Astrocyte (in vitro differentiated cells and primary cell): ENCODE measurements at regions not wholly inside any gene's neighbourhood (a gene's known extent, or its start where the extent isn't known, plus 50 kb on each side); places are given as distances from the start of the nearest gene placed in this dataset.

Experiments used
- DNase-seq: peaks from one replicate; pipeline ENCODE4 v3.0.0-alpha.2; 2010; ENCODE audit warnings: low read depth
- FAIRE-seq: peaks from 2 replicates; lab custom pipeline; 2011; peaks lifted over from hg19 to GRCh38; lab: Jason Lieb, UNC
- H2AFZ ChIP-seq: 2 replicates; pipeline ENCODE4 v1.6.0; 2012; ENCODE audit warnings: low read depth, low read length, inconsistent platforms
- H3K27ac ChIP-seq: 2 replicates; pipeline ENCODE4 v1.5.1; 2011; ENCODE audit warnings: low read depth, low read length, inconsistent platforms
- H3K27me3 ChIP-seq: 2 replicates; pipeline ENCODE4 v1.6.0; 2011; ENCODE audit warnings: low read length, inconsistent platforms; ENCODE audit not compliant: insufficient read depth
- H3K36me3 ChIP-seq: 2 replicates; pipeline ENCODE4 v1.5.1; 2011; ENCODE audit warnings: low read length, inconsistent platforms; ENCODE audit not compliant: insufficient read depth
- H3K4me1 ChIP-seq: 2 replicates; pipeline ENCODE4 v1.5.1; 2011; ENCODE audit warnings: low read length, inconsistent platforms; ENCODE audit not compliant: insufficient read depth
- H3K4me2 ChIP-seq: 2 replicates; pipeline ENCODE4 v1.6.0; 2012; ENCODE audit warnings: low read length, inconsistent platforms
- H3K4me3 ChIP-seq: 2 replicates; pipeline ENCODE4 v1.5.1; 2011; ENCODE audit warnings: low read depth, mild to moderate bottlenecking, low read length, inconsistent platforms; ENCODE audit not compliant: insufficient read depth
- H3K79me2 ChIP-seq: 2 replicates; pipeline ENCODE4 v1.6.0; 2012; ENCODE audit warnings: mild to moderate bottlenecking, low read length, inconsistent platforms; ENCODE audit not compliant: insufficient read depth
- H3K9ac ChIP-seq: 2 replicates; pipeline ENCODE4 v1.6.0; 2012; ENCODE audit warnings: mild to moderate bottlenecking, low read length, inconsistent platforms
- H3K9me3 ChIP-seq: 2 replicates; pipeline ENCODE4 v1.5.1; 2012; ENCODE audit warnings: low read depth, mild to moderate bottlenecking, low read length, inconsistent platforms; ENCODE audit not compliant: insufficient read depth
- H4K20me1 ChIP-seq: 2 replicates; pipeline ENCODE4 v1.6.0; 2012; ENCODE audit warnings: low read length, inconsistent platforms; ENCODE audit not compliant: insufficient read depth
- H3K27ac Mint-ChIP-seq: one replicate; pipeline ENCODE4 v1.8.0; 2021; ENCODE audit warnings: mild to moderate bottlenecking, mixed read lengths; ENCODE audit not compliant: unreplicated experiment
- H3K27me3 Mint-ChIP-seq: one replicate; pipeline ENCODE4 v1.8.0; 2021; ENCODE audit warnings: low read depth, mixed read lengths; ENCODE audit not compliant: unreplicated experiment
- H3K36me3 Mint-ChIP-seq: one replicate; pipeline ENCODE4 v1.8.0; 2021; ENCODE audit warnings: low read depth, mixed read lengths; ENCODE audit not compliant: unreplicated experiment
- H3K4me1 Mint-ChIP-seq: one replicate; pipeline ENCODE4 v1.8.0; 2021; ENCODE audit warnings: low read depth, mixed read lengths; ENCODE audit not compliant: unreplicated experiment
- H3K4me3 Mint-ChIP-seq: one replicate; pipeline ENCODE4 v1.8.0; 2021; ENCODE audit warnings: mild to moderate bottlenecking, moderate library complexity, mixed read lengths; ENCODE audit not compliant: unreplicated experiment
- H3K9me3 Mint-ChIP-seq: one replicate; pipeline ENCODE4 v1.8.0; 2021; ENCODE audit warnings: mild to moderate bottlenecking, mixed read lengths; ENCODE audit not compliant: unreplicated experiment
- CTCF ChIP-seq: IDR thresholded peaks from 2 replicates; pipeline ENCODE4 v1.5.1; 2011; ENCODE audit warnings: low read depth, mild to moderate bottlenecking, inconsistent platforms, low read length, moderate library complexity; ENCODE audit not compliant: insufficient read depth
- EZH2 ChIP-seq: IDR thresholded peaks from 2 replicates; pipeline ENCODE4 v1.6.1; 2012; ENCODE audit warnings: mild to moderate bottlenecking, low read length, inconsistent platforms; ENCODE audit not compliant: insufficient read depth

GRCh38 chr7:21023841-21024484 is 237.3 kb upstream of the SP8 start:
- H3K27ac ChIP-seq: no peak overlapping the region
- H3K4me1 ChIP-seq: no peaks in the 10 kb centered on the region
- Mint-ChIP-seq H3K27ac (no peak overlapping the region), H3K4me3 (no peak overlapping the region), H3K4me1 (no peaks in the 10 kb centered on the region), H3K9me3 (no peaks in the 10 kb centered on the region), H3K27me3 (peaks cover 8% of the 10 kb centered on the region), H3K36me3 (no peaks in the 10 kb centered on the region)
- H3K27me3 ChIP-seq: no peaks in the 10 kb centered on the region
- H3K36me3 ChIP-seq: no peaks in the 10 kb centered on the region
- no peak overlapping the region for H3K9ac ChIP-seq
- TF ChIP-seq EZH2 (no peak), CTCF (no peak)
- DNase-seq (no peak), FAIRE-seq (no peak)
- no peaks in the 10 kb centered on the region for H3K9me3 ChIP-seq
- H3K79me2 ChIP-seq: no peaks in the 10 kb centered on the region
- H4K20me1 ChIP-seq: no peaks in the 10 kb centered on the region
- no peak overlapping the region for H2AFZ ChIP-seq
- H3K4me2 ChIP-seq: no peak overlapping the region
- no peak overlapping the region for H3K4me3 ChIP-seq

- no peak for DNase-seq
- FAIRE-seq: no peak
- H3K4me1 ChIP-seq: no peaks in the 10 kb centered on the region
- H3K9ac ChIP-seq: no peak overlapping the region
- H3K4me3 ChIP-seq: no peak overlapping the region
- no peaks in the 10 kb centered on the region for H3K4me1 Mint-ChIP-seq
- H3K4me2 ChIP-seq: no peak overlapping the region
- H3K27me3 ChIP-seq: no peaks in the 10 kb centered on the region
- no peaks in the 10 kb centered on the region for H3K36me3 Mint-ChIP-seq
- no peak overlapping the region for H3K27ac ChIP-seq
- no peak overlapping the region for H3K4me3 Mint-ChIP-seq
- H2AFZ ChIP-seq: no peak overlapping the region
- H3K9me3 ChIP-seq: no peaks in the 10 kb centered on the region
- no peaks in the 10 kb centered on the region for H3K36me3 ChIP-seq
- no peaks in the 10 kb centered on the region for H3K79me2 ChIP-seq
- no peaks in the 10 kb centered on the region for H4K20me1 ChIP-seq
- TF ChIP-seq EZH2 (no peak), CTCF (no peak)
- H3K27ac Mint-ChIP-seq: no peak overlapping the region
- H3K9me3 Mint-ChIP-seq: no peaks in the 10 kb centered on the region
- peaks cover 11% of the 10 kb centered on the region for H3K27me3 Mint-ChIP-seq
These were observed 237.8 kb upstream of the SP8 start for GRCh38 chr7:21024485-21024867.

- no peak overlapping the region for H3K4me3 Mint-ChIP-seq
- peaks cover 13% of the 10 kb centered on the region for H3K27me3 Mint-ChIP-seq
- Histone ChIP-seq H3K36me3 (no peaks in the 10 kb centered on the region), H4K20me1 (no peaks in the 10 kb centered on the region), H3K4me2 (peak overlapping the region; percentile 39), H3K4me3 (no peak overlapping the region), H3K27me3 (no peaks in the 10 kb centered on the region), H3K27ac (no peak overlapping the region), H3K9ac (no peak overlapping the region), H3K4me1 (no peaks in the 10 kb centered on the region), H2AFZ (no peak overlapping the region), H3K9me3 (no peaks in the 10 kb centered on the region), H3K79me2 (no peaks in the 10 kb centered on the region)
- H3K4me1 Mint-ChIP-seq: no peaks in the 10 kb centered on the region
- H3K9me3 Mint-ChIP-seq: no peaks in the 10 kb centered on the region
- DNase-seq (peak; percentile 8), FAIRE-seq (no peak)
- TF ChIP-seq CTCF (no peak), EZH2 (no peak)
- no peaks in the 10 kb centered on the region for H3K36me3 Mint-ChIP-seq
- no peak overlapping the region for H3K27ac Mint-ChIP-seq
These were observed 241.5 kb upstream of the SP8 start for GRCh38 chr7:21028186-21028585.
